Stomach (tissue), 4 donors: ENCODE measurements at regions not wholly inside any gene's neighbourhood (a gene's known extent, or its start where the extent isn't known, plus 50 kb on each side); places are given as distances from the start of the nearest gene placed in this dataset.

Source experiments
- CTCF ChIP-seq, 7 experiments: fragments of 450-650 bp in 4 of 7; fragments of 200-600 bp in 3 of 7; sonication (generic) in 3 of 7; IDR thresholded peaks; one replicate each; pipeline ENCODE4 v1.5.1; 2016 to 2019; ENCODE audit warnings: antibody characterized with exemption in 7 of 7, control low read depth in 2 of 7, mild to moderate bottlenecking in 1 of 7
- EP300 ChIP-seq: sonication (generic); formaldehyde crosslinking; IDR thresholded peaks from one replicate; pipeline ENCODE4 v1.6.1; 2017; ENCODE audit warnings: antibody characterized with exemption

GRCh38 chr5:53817183-53817582 is 256.7 kb downstream of the NDUFS4 start:
- TF ChIP-seq CTCF (IDR thresholded peaks at IDR 0.05) (no peak), EP300 (no peak)
